ENCODE measurements at regions not wholly inside any gene's neighbourhood (a gene's known extent, or its start where the extent isn't known, plus 50 kb on each side); places are given as distances from the start of the nearest gene placed in this dataset.

DNA sequence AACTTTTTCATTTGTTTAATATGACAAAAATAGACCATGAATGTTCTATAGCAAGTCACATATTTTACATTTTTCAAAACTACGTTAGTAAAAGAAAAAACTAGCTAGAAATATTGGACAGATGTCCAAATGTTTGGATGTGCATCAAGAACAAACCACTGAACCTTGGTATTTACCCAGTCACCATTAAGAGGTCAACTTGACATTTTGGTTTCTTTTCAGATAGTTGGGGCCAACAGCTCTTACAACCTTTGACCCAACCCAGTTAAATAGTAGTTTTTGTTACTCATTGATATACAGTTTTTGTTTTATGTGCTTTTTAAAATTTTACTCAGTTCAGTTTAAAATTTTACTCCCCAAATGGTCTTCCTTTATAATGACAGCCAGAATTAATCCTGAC is 238.7 kb upstream of the TET2 start:
- TF ChIP-seq, protein P1, sequence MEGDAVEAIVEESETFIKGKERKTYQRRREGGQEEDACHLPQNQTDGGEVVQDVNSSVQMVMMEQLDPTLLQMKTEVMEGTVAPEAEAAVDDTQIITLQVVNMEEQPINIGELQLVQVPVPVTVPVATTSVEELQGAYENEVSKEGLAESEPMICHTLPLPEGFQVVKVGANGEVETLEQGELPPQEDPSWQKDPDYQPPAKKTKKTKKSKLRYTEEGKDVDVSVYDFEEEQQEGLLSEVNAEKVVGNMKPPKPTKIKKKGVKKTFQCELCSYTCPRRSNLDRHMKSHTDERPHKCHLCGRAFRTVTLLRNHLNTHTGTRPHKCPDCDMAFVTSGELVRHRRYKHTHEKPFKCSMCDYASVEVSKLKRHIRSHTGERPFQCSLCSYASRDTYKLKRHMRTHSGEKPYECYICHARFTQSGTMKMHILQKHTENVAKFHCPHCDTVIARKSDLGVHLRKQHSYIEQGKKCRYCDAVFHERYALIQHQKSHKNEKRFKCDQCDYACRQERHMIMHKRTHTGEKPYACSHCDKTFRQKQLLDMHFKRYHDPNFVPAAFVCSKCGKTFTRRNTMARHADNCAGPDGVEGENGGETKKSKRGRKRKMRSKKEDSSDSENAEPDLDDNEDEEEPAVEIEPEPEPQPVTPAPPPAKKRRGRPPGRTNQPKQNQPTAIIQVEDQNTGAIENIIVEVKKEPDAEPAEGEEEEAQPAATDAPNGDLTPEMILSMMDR (IDR thresholded peaks at IDR 0.05; ENCODE audit: low read length): no peak
- TF ChIP-seq EZH2 (IDR thresholded peaks at IDR 0.05; ENCODE audit: borderline replicate concordance, low read length): no peak
